Small intestine (tissue), 7 donors: ENCODE measurements at regions not wholly inside any gene's neighbourhood (a gene's known extent, or its start where the extent isn't known, plus 50 kb on each side); places are given as distances from the start of the nearest gene placed in this dataset.
A peak's percentile ranks its signal among the peaks of the same experiment; 100 is the strongest.

Experiments used
- DNase-seq, 2 donors: peaks; one replicate each; pipeline versions ENCODE4 v3.0.0 to v3.0.0-alpha.2; 2013
- FAIRE-seq: peaks from 2 replicates; lab custom pipeline; 2012; peaks lifted over from hg19 to GRCh38; lab: Jason Lieb, UNC
- H3K27ac ChIP-seq, 3 donors: one replicate each; pipeline ENCODE4 v1.5.1; 2013; ENCODE audit warnings: low read length in 2 of 3, mild to moderate bottlenecking in 2 of 3, control low read depth in 1 of 3, inconsistent platforms in 1 of 3, low read depth in 1 of 3, moderate library complexity in 1 of 3
- H3K27me3 ChIP-seq, 3 donors: one replicate each; pipeline ENCODE4 v1.6.1; 2013; ENCODE audit warnings: low read length in 3 of 3, inconsistent platforms in 1 of 3; ENCODE audit not compliant: control insufficient read depth in 3 of 3, insufficient read depth in 3 of 3
- H3K36me3 ChIP-seq, 3 donors: one replicate each; pipeline ENCODE4 v1.6.1; 2013; ENCODE audit warnings: low read length in 3 of 3, inconsistent platforms in 1 of 3, low read depth in 1 of 3, mild to moderate bottlenecking in 1 of 3, moderate library complexity in 1 of 3; ENCODE audit not compliant: control insufficient read depth in 3 of 3, insufficient read depth in 2 of 3
- H3K4me1 ChIP-seq, 3 donors: one replicate each; pipeline ENCODE4 v1.6.1; 2013; ENCODE audit warnings: low read length in 2 of 3, inconsistent platforms in 1 of 3, low read depth in 1 of 3, mild to moderate bottlenecking in 1 of 3, moderate library complexity in 1 of 3; ENCODE audit not compliant: control insufficient read depth in 3 of 3, insufficient read depth in 2 of 3
- H3K4me3 ChIP-seq, 3 donors: one replicate each; pipeline ENCODE4 v1.5.1; 2013; ENCODE audit warnings: low read length in 3 of 3, control low read depth in 1 of 3, inconsistent platforms in 1 of 3, low read depth in 1 of 3, mild to moderate bottlenecking in 1 of 3, moderate library complexity in 1 of 3
- H3K9me3 ChIP-seq, 2 donors: one replicate each; pipeline ENCODE4 v1.6.1; 2013; ENCODE audit warnings: low read depth in 1 of 2, low read length in 1 of 2; ENCODE audit not compliant: control insufficient read depth in 2 of 2, insufficient read depth in 1 of 2
- WGBS, 3 donors: extraction: QIAGEN DNeasy Blood & Tissue Kit; methylation state at CpG; one replicate each; pipeline ENCODE4 v1.1.7; 2013; 5-methylcytosine and 5-hydroxymethylcytosine counted together
- donor health status: healthy with polysubstance abuse.
- donor health status: control.
- donor health status: control.
- donor health status: Bipolar disorder and iron deficiency.
- donor health status: healthy.

DNA sequence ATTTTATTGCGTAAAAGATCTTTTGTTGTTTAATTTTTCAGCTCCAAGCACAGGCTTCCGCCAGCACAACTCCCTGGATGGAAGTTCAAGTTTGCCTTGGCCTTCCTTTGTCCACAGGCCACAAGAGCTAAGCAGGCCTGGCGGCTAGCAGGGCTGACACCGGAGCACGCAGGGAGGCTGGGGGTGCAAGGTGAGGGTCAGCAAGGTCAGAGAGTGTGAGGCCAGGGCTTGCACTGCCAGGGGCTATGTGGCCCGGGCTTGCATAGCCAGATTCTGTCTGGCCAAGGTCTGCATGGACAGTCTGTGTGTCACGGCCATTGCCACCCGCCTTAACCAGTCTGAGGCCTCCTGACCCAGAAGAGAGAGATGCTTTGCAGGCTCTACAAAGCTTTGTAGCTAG is 123.9 kb downstream of the BCOR start:
- WGBS, 3 donors: 88 to 100% (median 90%) methylated on average over 7 to 8 of the region's 8 CpGs
- H3K27me3 ChIP-seq: no peaks in the 10 kb centered on the region
- no peak for FAIRE-seq

GRCh38 chrX:39974270-39974669 is 123.5 kb downstream of the BCOR start:
- H3K9me3 ChIP-seq: peaks cover 2 to 18% of the 10 kb centered on the region in 2 donors
- H3K4me3 ChIP-seq: no peak overlapping the region
- no peak overlapping the region for H3K27ac ChIP-seq
- DNase-seq: no peak
- 67 to 75% (median 74%) methylated on average over 4 to 6 of the region's 6 CpGs for WGBS, 3 donors
- no peaks in the 10 kb centered on the region for H3K27me3 ChIP-seq
- no peak for FAIRE-seq
- no peaks in the 10 kb centered on the region for H3K4me1 ChIP-seq
- H3K36me3 ChIP-seq: no peaks in the 10 kb centered on the region

More for the DNA sequence above, 123.9 kb downstream of the BCOR start:
- Histone ChIP-seq H3K4me1 (no peaks in the 10 kb centered on the region), H3K4me3 (no peak overlapping the region), H3K9me3 (peaks cover 2 to 18% of the 10 kb centered on the region in 2 donors), H3K27ac (no peak overlapping the region), H3K36me3 (no peaks in the 10 kb centered on the region)
- DNase-seq: no peak

GRCh38 chrX:39975101-39975925 is 122.4 kb downstream of the BCOR start:
- peak; percentile 68 to 80 for DNase-seq
- 15 to 59% (median 44%) methylated on average over 4 to 7 of the region's 7 CpGs for WGBS, 3 donors
- H3K27me3 ChIP-seq: no peaks in the 10 kb centered on the region
- H3K4me1 ChIP-seq: no peaks in the 10 kb centered on the region
- no peak for FAIRE-seq
- H3K27ac ChIP-seq: peak overlapping the region in 1 of 3 donors; percentile 44
- H3K4me3 ChIP-seq: no peak overlapping the region
- H3K9me3 ChIP-seq: peaks cover 2 to 18% of the 10 kb centered on the region in 2 donors
- H3K36me3 ChIP-seq: no peaks in the 10 kb centered on the region

- Histone ChIP-seq H3K27ac (no peak overlapping the region), H3K4me3 (no peak overlapping the region), H3K4me1 (peaks cover 0 to 2% (median 0%) of the 10 kb centered on the region in 3 donors), H3K27me3 (no peaks in the 10 kb centered on the region), H3K9me3 (no peaks in the 10 kb centered on the region), H3K36me3 (no peaks in the 10 kb centered on the region)
- DNase-seq (no peak), FAIRE-seq (no peak)
- WGBS, 3 donors: 79 to 96% (median 93%) methylated on average over 3 of the region's 3 CpGs
These were observed 115.8 kb downstream of the BCOR start for GRCh38 chrX:39981946-39982345.

DNA sequence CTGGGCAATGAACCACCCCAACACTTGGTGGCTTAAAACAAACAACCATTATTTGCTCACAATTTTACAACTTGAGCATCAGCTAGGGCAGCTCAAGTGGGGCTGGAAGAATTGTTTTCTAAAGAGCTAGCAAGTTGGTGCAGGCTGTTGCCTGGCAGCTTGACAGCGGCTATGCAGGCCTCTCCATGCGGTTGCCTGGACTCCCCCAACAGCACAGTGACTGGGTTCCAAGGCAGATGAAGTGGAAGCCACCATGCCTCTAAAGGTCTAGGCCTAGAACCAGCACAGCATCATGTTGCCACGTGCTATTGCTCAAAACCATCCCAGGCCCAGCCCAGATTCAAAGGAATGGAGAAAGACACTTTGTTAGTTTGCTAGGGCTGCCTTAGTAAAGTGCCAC is 114.8 kb downstream of the BCOR start:
- no peak for FAIRE-seq
- peaks cover 0 to 2% (median 0%) of the 10 kb centered on the region in 3 donors for H3K4me1 ChIP-seq
- no peaks in the 10 kb centered on the region for H3K36me3 ChIP-seq
- H3K9me3 ChIP-seq: no peaks in the 10 kb centered on the region
- no peak for DNase-seq
- no peaks in the 10 kb centered on the region for H3K27me3 ChIP-seq
- 74 to 85% (median 84%) methylated on average over 3 of the region's 3 CpGs for WGBS, 3 donors
- no peak overlapping the region for H3K27ac ChIP-seq
- H3K4me3 ChIP-seq: no peak overlapping the region

- no peak for FAIRE-seq
These were observed 114.0 kb downstream of the BCOR start for GRCh38 chrX:39983715-39984114.

DNA sequence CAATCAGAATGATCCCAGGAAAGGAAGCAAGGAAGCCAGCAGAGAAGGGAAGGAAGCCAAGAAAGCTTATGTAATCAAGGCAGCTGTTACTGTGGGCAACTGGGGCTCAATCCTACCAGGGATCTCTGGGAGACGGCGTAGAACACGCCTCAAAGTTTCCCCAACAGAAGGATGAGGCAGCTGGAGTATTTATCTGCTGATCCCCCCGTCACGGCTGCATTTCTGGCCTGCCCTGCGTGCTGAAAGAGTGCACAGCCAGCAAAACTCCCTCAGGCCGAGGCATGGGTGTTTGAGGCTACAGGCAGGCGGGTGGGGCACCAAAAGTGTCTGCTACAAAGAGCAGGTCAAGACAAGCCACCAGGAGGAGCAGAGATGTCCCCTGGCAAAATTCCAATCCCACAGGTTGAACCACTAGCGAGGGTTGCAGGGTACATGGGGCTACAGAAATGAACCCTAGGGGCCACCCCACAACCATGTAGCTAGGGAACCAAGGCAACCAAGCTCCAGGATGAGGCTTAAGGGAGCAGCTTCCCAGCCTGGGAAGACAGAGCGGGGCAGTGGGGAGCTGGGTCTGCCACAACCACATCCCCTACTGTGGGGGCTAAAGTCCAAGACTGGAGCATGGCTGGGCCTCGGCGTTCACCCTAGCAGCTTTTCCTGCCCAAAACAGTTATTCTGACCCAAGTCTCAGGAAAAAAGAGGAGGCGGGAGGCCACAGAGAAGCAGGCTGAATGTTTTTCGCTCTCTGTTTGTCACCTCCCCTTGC is 113.4 kb downstream of the BCOR start:
- peaks cover 0 to 2% (median 0%) of the 10 kb centered on the region in 3 donors for H3K4me1 ChIP-seq
- no peak for DNase-seq
- H3K9me3 ChIP-seq: no peaks in the 10 kb centered on the region
- WGBS, 3 donors: 35 to 55% (median 51%) methylated on average over 14 of the region's 14 CpGs
- H3K27ac ChIP-seq: no peak overlapping the region
- H3K27me3 ChIP-seq: no peaks in the 10 kb centered on the region
- FAIRE-seq: no peak
- no peaks in the 10 kb centered on the region for H3K36me3 ChIP-seq
- H3K4me3 ChIP-seq: no peak overlapping the region

More at GRCh38 chrX:39983715-39984114, 114.0 kb downstream of the BCOR start:
- Histone ChIP-seq H3K27me3 (no peaks in the 10 kb centered on the region), H3K4me3 (no peak overlapping the region), H3K4me1 (peaks cover 0 to 2% (median 0%) of the 10 kb centered on the region in 3 donors), H3K36me3 (no peaks in the 10 kb centered on the region), H3K9me3 (no peaks in the 10 kb centered on the region), H3K27ac (no peak overlapping the region)
- 41 to 49% (median 45%) methylated on average over 5 of the region's 5 CpGs for WGBS, 3 donors
- no peak for DNase-seq

- no peaks in the 10 kb centered on the region for H3K27me3 ChIP-seq
- no peaks in the 10 kb centered on the region for H3K36me3 ChIP-seq
- H3K9me3 ChIP-seq: no peaks in the 10 kb centered on the region
- FAIRE-seq: no peak
- no peak overlapping the region for H3K4me3 ChIP-seq
- no peak for DNase-seq
- no peak overlapping the region for H3K27ac ChIP-seq
- 88 to 96% (median 94%) methylated on average over 9 of the region's 9 CpGs for WGBS, 3 donors
- H3K4me1 ChIP-seq: peaks cover 0 to 2% (median 0%) of the 10 kb centered on the region in 3 donors
These were observed 112.7 kb downstream of the BCOR start for GRCh38 chrX:39985071-39985470.
